ENCODE measurements at regions not wholly inside any gene's neighbourhood (a gene's known extent, or its start where the extent isn't known, plus 50 kb on each side); places are given as distances from the start of the nearest gene placed in this dataset.

GRCh38 chr7:85802211-85802610 is 615.4 kb upstream of the SEMA3D start:
- TF ChIP-seq CTCF (IDR thresholded peaks at IDR 0.05; ENCODE audit: insufficient read depth, low read length, poor library complexity, severe bottlenecking) (no peak), EZH2phosphoT487 (conservative IDR thresholded peaks at IDR 0.05; ENCODE audit: low read length) (no peak)

All from SU-DHL-6 (cell line).